ENCODE measurements at regions not wholly inside any gene's neighbourhood (a gene's known extent, or its start where the extent isn't known, plus 50 kb on each side); places are given as distances from the start of the nearest gene placed in this dataset.
"Not testable (repeated sequence)": the region's sequence is repeated elsewhere in the genome, so short reads cannot be mapped to it uniquely, and the experiment has no call there.

- DNase-seq = no peak
- 57 to 62% methylated on average over 3 to 6 of the region's 6 CpGs for WGBS, 2 donors
- H3K27me3 ChIP-seq = no peaks in the 10 kb centered on the region
- H3K9me3 ChIP-seq = no peaks in the 10 kb centered on the region
- H3K4me1 ChIP-seq = peaks cover 0 to 4% (median 0%) of the 10 kb centered on the region in 3 donors
- no peak overlapping the region for H3K4me3 ChIP-seq
- intact Hi-C loops (cut with DNase I) = no loop called here
- no peak for TF ChIP-seq POLR2A (IDR thresholded peaks at IDR 0.05)
- TF ChIP-seq CTCF (IDR thresholded peaks at IDR 0.05) = no peak
- no peak overlapping the region for H3K27ac ChIP-seq
- no peaks in the 10 kb centered on the region for H3K36me3 ChIP-seq
Observed at GRCh38 chr15:31503256-31503655, 176.6 kb downstream of the KLF13 start.

GRCh38 chr15:31503758-31504461 lies 177.3 kb downstream of the KLF13 start:
- no peak overlapping the region for H3K27ac ChIP-seq
- H3K36me3 ChIP-seq = no peaks in the 10 kb centered on the region
- intact Hi-C loops (cut with DNase I) = no loop called here
- no peak overlapping the region for H3K4me3 ChIP-seq
- no peak for DNase-seq
- H3K4me1 ChIP-seq = peaks cover 0 to 4% (median 0%) of the 10 kb centered on the region in 3 donors
- no peaks in the 10 kb centered on the region for H3K9me3 ChIP-seq
- H3K27me3 ChIP-seq = no peaks in the 10 kb centered on the region
- 89 to 97% methylated on average over 3 to 6 of the region's 17 CpGs for WGBS, 2 donors
- TF ChIP-seq POLR2A (IDR thresholded peaks at IDR 0.05) = no peak
- no peak for TF ChIP-seq CTCF (IDR thresholded peaks at IDR 0.05)

- intact Hi-C loops (cut with DNase I) = no loop called here
- H3K4me3 ChIP-seq = no peak overlapping the region
- H3K27ac ChIP-seq = no peak overlapping the region
- TF ChIP-seq CTCF (IDR thresholded peaks at IDR 0.05) (no peak), POLR2A (IDR thresholded peaks at IDR 0.05) (no peak)
- H3K27me3 ChIP-seq = no peaks in the 10 kb centered on the region
- DNase-seq = no peak
- WGBS, 2 donors = 29% methylated on average over 1 of the region's 7 CpGs; no CpG with 5 or more reads in 1 of the 2 donors
- H3K36me3 ChIP-seq = no peaks in the 10 kb centered on the region
- H3K9me3 ChIP-seq = no peaks in the 10 kb centered on the region
- H3K4me1 ChIP-seq = peaks cover 0 to 4% (median 0%) of the 10 kb centered on the region in 3 donors
Observed at GRCh38 chr15:31504462-31504839, 177.8 kb downstream of the KLF13 start.

- H3K4me3 ChIP-seq; H3K9me3 ChIP-seq; H3K27me3 ChIP-seq; H3K27ac ChIP-seq; H3K36me3 ChIP-seq; intact Hi-C loops (cut with DNase I); DNase-seq; H3K4me1 ChIP-seq: not testable (repeated sequence)
- WGBS, 2 donors = 65 to 70% methylated on average over 5 of the region's 5 CpGs
Observed at GRCh38 chr15:31507573-31507972, 180.9 kb downstream of the KLF13 start.

- no peaks in the 10 kb centered on the region for H3K9me3 ChIP-seq
- intact Hi-C loops (cut with DNase I) = no loop called here
- 89 to 93% methylated on average over 10 of the region's 10 CpGs for WGBS, 2 donors
- no peaks in the 10 kb centered on the region for H3K36me3 ChIP-seq
- no peak overlapping the region for H3K4me3 ChIP-seq
- H3K27ac ChIP-seq = no peak overlapping the region
- H3K27me3 ChIP-seq = no peaks in the 10 kb centered on the region
- no peak for DNase-seq
- TF ChIP-seq POLR2A (IDR thresholded peaks at IDR 0.05) (no peak), CTCF (IDR thresholded peaks at IDR 0.05) (no peak)
- no peaks in the 10 kb centered on the region for H3K4me1 ChIP-seq
Observed at GRCh38 chr15:31508656-31509055, 182.0 kb downstream of the KLF13 start.

GRCh38 chr15:31510057-31510456 lies 183.4 kb downstream of the KLF13 start:
- intact Hi-C loops (cut with DNase I) = no loop called here
- TF ChIP-seq POLR2A (IDR thresholded peaks at IDR 0.05) (no peak), CTCF (IDR thresholded peaks at IDR 0.05) (no peak)
- Histone ChIP-seq H3K27me3 (no peaks in the 10 kb centered on the region), H3K36me3 (no peaks in the 10 kb centered on the region), H3K4me1 (no peaks in the 10 kb centered on the region), H3K9me3 (no peaks in the 10 kb centered on the region), H3K27ac (no peak overlapping the region), H3K4me3 (no peak overlapping the region)
- WGBS, 2 donors = 60 to 64% methylated on average over 11 of the region's 11 CpGs
- no peak for DNase-seq
